HEK293T (cell line): ENCODE measurements at regions not wholly inside any gene's neighbourhood (a gene's known extent, or its start where the extent isn't known, plus 50 kb on each side); places are given as distances from the start of the nearest gene placed in this dataset.

Experiments used
- CTCF ChIA-PET: fragments of 350-600 bp; formaldehyde crosslinking; extraction: SDS; loops from one replicate; lab custom pipeline; 2021; ENCODE audit warnings: antibody characterized with exemption, inconsistent platforms; lab: Yijun Ruan, JAX
- POLR2A ChIA-PET: fragments of 350-600 bp; formaldehyde crosslinking; extraction: SDS; loops from one replicate; lab custom pipeline; 2020; ENCODE audit warnings: antibody characterized with exemption, inconsistent platforms; lab: Yijun Ruan, JAX
- DNase-seq: peaks from one replicate; pipeline ENCODE4 v3.0.0; 2012; ENCODE audit warnings: mixed read lengths; ENCODE audit errors: extremely low spot score
- ARNT ChIP-seq: fragments of 450-650 bp; IDR thresholded peaks from 2 replicates; pipeline ENCODE4 v1.6.1; 2017; ENCODE audit warnings: mild to moderate bottlenecking
- BHLHE40 ChIP-seq: fragments of 450-650 bp; IDR thresholded peaks from 2 replicates; pipeline ENCODE4 v1.6.1; 2016; ENCODE audit warnings: mild to moderate bottlenecking, moderate library complexity, borderline replicate concordance
- CTBP1 ChIP-seq: fragments of 450-650 bp; IDR thresholded peaks from 2 replicates; pipeline ENCODE4 v1.6.1; 2016; ENCODE audit warnings: borderline replicate concordance
- ELF4 ChIP-seq: fragments of 450-650 bp; IDR thresholded peaks from 2 replicates; pipeline ENCODE4 v1.6.1; 2017; ENCODE audit warnings: antibody characterized with exemption
- FOXA1 ChIP-seq: fragments of 450-650 bp; IDR thresholded peaks from 2 replicates; pipeline ENCODE4 v1.6.1; 2016; ENCODE audit warnings: mild to moderate bottlenecking
- FOXK2 ChIP-seq: fragments of 450-650 bp; IDR thresholded peaks from 2 replicates; pipeline ENCODE4 v1.6.1; 2016; ENCODE audit warnings: mild to moderate bottlenecking
- FOXM1 ChIP-seq: fragments of 450-650 bp; IDR thresholded peaks from 2 replicates; pipeline ENCODE4 v1.6.1; 2017; ENCODE audit warnings: mild to moderate bottlenecking, borderline replicate concordance
- HDGF ChIP-seq: fragments of 450-650 bp; IDR thresholded peaks from 2 replicates; pipeline ENCODE4 v1.6.1; 2017; ENCODE audit warnings: antibody characterized with exemption, borderline replicate concordance
- L3MBTL2 ChIP-seq: fragments of 450-650 bp; conservative IDR thresholded peaks from 2 replicates; pipeline ENCODE4 v1.6.1; 2016; ENCODE audit warnings: mild to moderate bottlenecking
- LEF1 ChIP-seq: fragments of 450-650 bp; IDR thresholded peaks from 2 replicates; pipeline ENCODE4 v1.6.1; 2017; ENCODE audit warnings: mild to moderate bottlenecking, borderline replicate concordance
- NFRKB ChIP-seq: fragments of 450-650 bp; IDR thresholded peaks from 2 replicates; pipeline ENCODE4 v1.6.1; 2016; ENCODE audit warnings: mild to moderate bottlenecking, moderate library complexity
- PKNOX1 ChIP-seq: fragments of 450-650 bp; IDR thresholded peaks from 2 replicates; pipeline ENCODE4 v1.6.1; 2016
- SP1 ChIP-seq: fragments of 450-650 bp; IDR thresholded peaks from 2 replicates; pipeline ENCODE4 v1.6.1; 2017
- SUZ12 ChIP-seq: fragments of 450-650 bp; IDR thresholded peaks from 2 replicates; pipeline ENCODE4 v1.6.1; 2016; ENCODE audit warnings: mild to moderate bottlenecking
- TARDBP ChIP-seq: fragments of 450-650 bp; IDR thresholded peaks from 2 replicates; pipeline ENCODE4 v1.6.1; 2016
- ZNF384 ChIP-seq: fragments of 450-650 bp; IDR thresholded peaks from 2 replicates; pipeline ENCODE4 v1.6.1; 2016

- CTCF ChIA-PET, result no interaction called here
- POLR2A ChIA-PET, result no interaction called here
- TF ChIP-seq ARNT (no peak), LEF1 (no peak), HDGF (no peak), NFRKB (no peak), SP1 (no peak), BHLHE40 (no peak), FOXA1 (no peak), FOXM1 (no peak), FOXK2 (no peak), TARDBP (no peak), SUZ12 (no peak), CTBP1 (no peak), L3MBTL2 (no peak), PKNOX1 (no peak), ZNF384 (no peak), ELF4 (no peak)
- DNase-seq, result no peak
These were observed 931.6 kb downstream of the RAPGEF2 start for GRCh38 chr4:160034501-160034900.

DNA sequence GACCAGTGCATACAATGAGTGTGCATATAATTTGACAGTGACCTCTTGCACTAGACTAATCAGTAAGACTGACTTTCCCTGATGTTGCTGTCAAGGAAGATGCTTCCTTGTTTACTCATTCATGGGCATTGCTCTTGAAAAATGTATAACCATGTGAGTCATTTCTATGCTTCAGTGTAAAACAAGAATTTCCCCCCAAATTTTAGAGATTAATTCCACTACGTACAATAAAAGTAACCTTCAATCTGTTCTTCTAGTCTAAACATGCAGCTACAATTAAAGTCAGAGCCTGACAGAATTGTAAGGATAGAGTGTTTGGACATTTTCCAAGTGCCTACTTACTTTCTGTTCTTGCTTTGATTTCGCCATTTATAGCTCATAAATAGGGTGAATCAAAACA lies 935.7 kb downstream of the RAPGEF2 start:
- POLR2A ChIA-PET, result no interaction called here

GRCh38 chr4:160044693-160045092 lies 941.8 kb downstream of the RAPGEF2 start:
- TF ChIP-seq ZNF384 (no peak), ELF4 (no peak), SUZ12 (no peak), FOXM1 (no peak), SP1 (no peak), HDGF (no peak), FOXA1 (no peak), BHLHE40 (no peak), CTBP1 (no peak), ARNT (no peak), LEF1 (no peak), L3MBTL2 (no peak), TARDBP (no peak)
- ChIA-PET CTCF (no interaction called here), POLR2A (no interaction called here)
- DNase-seq, result no peak

More for the DNA sequence above, 935.7 kb downstream of the RAPGEF2 start:
- no peak for DNase-seq
- TF ChIP-seq SUZ12, result no peak
- CTCF ChIA-PET, result no interaction called here

DNA sequence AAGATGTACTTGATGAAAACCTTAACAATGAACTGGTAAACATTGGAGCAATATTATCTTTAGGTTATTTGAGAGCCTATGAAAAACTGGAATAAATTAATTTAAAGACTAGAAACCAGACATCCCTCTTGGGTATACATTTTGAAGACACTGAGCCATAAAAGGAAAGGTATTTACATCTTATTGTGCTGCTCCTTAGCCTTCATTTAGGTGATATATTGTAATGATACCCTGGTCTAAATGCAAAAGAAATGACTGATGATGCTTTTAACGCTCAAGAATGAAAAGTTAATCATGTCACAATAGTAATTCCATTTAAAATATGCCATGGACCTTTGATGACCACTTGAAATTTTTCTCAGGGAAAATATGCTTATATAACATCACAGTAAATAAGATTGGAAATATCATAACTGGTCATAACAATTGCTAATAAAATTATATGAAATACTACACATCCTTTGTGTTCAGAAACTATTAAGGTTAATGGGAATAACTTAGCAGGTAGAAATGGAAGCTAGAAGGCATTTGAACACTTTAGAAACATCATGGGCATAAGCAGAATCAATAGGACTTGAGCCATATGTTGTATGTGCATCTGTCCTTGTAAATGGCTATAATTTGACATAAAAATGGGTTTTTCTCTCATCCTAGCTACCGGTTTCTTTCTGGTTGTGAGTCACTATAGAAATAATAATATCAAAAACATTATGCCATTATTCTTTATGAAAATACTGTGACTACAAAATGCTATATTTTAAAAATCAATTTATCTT lies 979.7 kb downstream of the RAPGEF2 start:
- TF ChIP-seq L3MBTL2 (no peak), SUZ12 (no peak), ZNF384 (no peak)
- CTCF ChIA-PET, result interaction anchor here (0.6 kb wide), 1 partner anchor 901 kb away, joined by 3 read pairs; no protein-coding TSS in a partner anchor
- POLR2A ChIA-PET, result no interaction called here
- DNase-seq, result no peak

GRCh38 chr4:160091631-160092030 lies 988.8 kb downstream of the RAPGEF2 start:
- CTCF ChIA-PET, result no interaction called here
- POLR2A ChIA-PET, result no interaction called here
- TF ChIP-seq TARDBP (no peak), SP1 (no peak), ELF4 (no peak), ARNT (no peak), CTBP1 (no peak), SUZ12 (no peak), FOXK2 (no peak), FOXM1 (no peak), NFRKB (no peak), PKNOX1 (no peak), FOXA1 (no peak), L3MBTL2 (no peak), LEF1 (no peak), HDGF (no peak), ZNF384 (no peak), BHLHE40 (no peak)
- no peak for DNase-seq

GRCh38 chr4:160100316-160100715 lies 997.4 kb downstream of the RAPGEF2 start:
- TF ChIP-seq NFRKB, result no peak
- TF ChIP-seq BHLHE40, result no peak
- TF ChIP-seq TARDBP, result no peak
- no peak for TF ChIP-seq SUZ12
- TF ChIP-seq FOXK2, result no peak
- no peak for TF ChIP-seq ELF4
- TF ChIP-seq PKNOX1, result no peak
- TF ChIP-seq FOXA1, result no peak
- TF ChIP-seq SP1, result no peak
- TF ChIP-seq FOXM1, result no peak
- no peak for TF ChIP-seq L3MBTL2
- TF ChIP-seq HDGF, result no peak
- TF ChIP-seq CTBP1, result no peak
- TF ChIP-seq ZNF384, result no peak
- TF ChIP-seq LEF1, result no peak
- TF ChIP-seq ARNT, result no peak
- POLR2A ChIA-PET, result no interaction called here
- DNase-seq, result no peak
- CTCF ChIA-PET, result interaction anchor here (0.6 kb wide), 1 partner anchor 41 kb away, joined by 3 read pairs; no protein-coding TSS in a partner anchor
